Cardiac muscle cell (in vitro differentiated cells and primary cell): ENCODE measurements at regions not wholly inside any gene's neighbourhood (a gene's known extent, or its start where the extent isn't known, plus 50 kb on each side); places are given as distances from the start of the nearest gene placed in this dataset.

Experiments
- DNase-seq, 2 donors: peaks; one replicate each; pipeline versions ENCODE4 v3.0.0 to v3.0.0-alpha.2; 2010 to 2017; ENCODE audit warnings: low read depth in 1 of 2, low spot score in 1 of 2
- H3K27ac ChIP-seq: fragments of 200-600 bp; sonication (generic); 2 replicates; pipeline ENCODE4 v1.5.1; 2016
- H3K27me3 ChIP-seq: fragments of 200-600 bp; sonication (generic); 2 replicates; pipeline ENCODE4 v1.6.0; 2016; ENCODE audit warnings: control low read depth
- H3K36me3 ChIP-seq: fragments of 200-600 bp; sonication (generic); 2 replicates; pipeline ENCODE4 v1.5.1; 2016; ENCODE audit warnings: control low read depth
- H3K4me1 ChIP-seq: fragments of 200-600 bp; sonication (generic); 2 replicates; pipeline ENCODE4 v1.8.1; 2017; ENCODE audit warnings: low read depth, mild to moderate bottlenecking, mixed run types
- H3K4me3 ChIP-seq: fragments of 200-600 bp; sonication (generic); 2 replicates; pipeline ENCODE4 v1.5.1; 2016; ENCODE audit warnings: mild to moderate bottlenecking
- H3K9me3 ChIP-seq: fragments of 200-600 bp; sonication (generic); 2 replicates; pipeline ENCODE4 v1.5.1; 2017; ENCODE audit warnings: low read depth, mild to moderate bottlenecking, control low read depth
- CTCF ChIP-seq: IDR thresholded peaks from 2 replicates; pipeline ENCODE4 v1.5.1; 2012; ENCODE audit warnings: low read depth, mild to moderate bottlenecking, low read length

DNA sequence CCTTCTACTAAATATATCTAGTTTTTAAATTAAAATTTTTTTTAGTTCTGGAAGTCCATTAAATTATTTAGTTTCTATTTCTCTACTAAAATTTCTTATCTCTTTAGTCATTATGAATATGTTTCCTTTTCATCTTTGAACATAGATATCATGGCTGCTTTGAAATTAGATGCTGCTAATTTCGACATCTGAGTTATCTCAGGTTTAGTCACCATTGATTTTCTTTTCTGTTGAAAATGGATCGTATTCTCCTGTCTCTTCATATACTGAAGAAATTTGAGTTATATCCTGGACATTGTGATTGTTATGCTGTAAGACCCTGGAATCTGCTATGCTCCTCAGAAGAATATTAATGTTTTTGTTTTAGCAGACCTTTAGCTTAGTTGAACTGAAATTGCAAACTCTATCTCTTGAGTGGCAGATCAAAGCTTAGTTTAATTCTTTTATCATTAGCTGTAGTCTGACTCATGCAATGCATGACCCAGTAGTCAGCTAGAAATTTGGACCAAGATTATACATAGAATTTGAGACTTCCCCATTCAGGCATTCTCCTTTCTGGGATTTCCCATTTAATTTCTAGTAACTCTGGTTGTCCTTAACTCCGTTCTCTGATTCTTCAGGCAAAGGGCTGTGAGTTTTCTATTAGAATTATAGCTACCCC, 439.8 kb upstream of the IL12A start:
- H3K4me3 ChIP-seq: no peak overlapping the region
- DNase-seq: peak in 1 of 2 donors; percentile 56
- TF ChIP-seq CTCF: no peak
- H3K27ac ChIP-seq: no peak overlapping the region
- H3K4me1 ChIP-seq: no peaks in the 10 kb centered on the region
- H3K27me3 ChIP-seq: no peaks in the 10 kb centered on the region
- no peaks in the 10 kb centered on the region for H3K9me3 ChIP-seq
- H3K36me3 ChIP-seq: no peaks in the 10 kb centered on the region

GRCh38 chr3:159555205-159555604, 433.4 kb upstream of the IL12A start:
- no peaks in the 10 kb centered on the region for H3K9me3 ChIP-seq
- H3K27ac ChIP-seq: no peak overlapping the region
- no peaks in the 10 kb centered on the region for H3K4me1 ChIP-seq
- TF ChIP-seq CTCF: no peak
- no peaks in the 10 kb centered on the region for H3K36me3 ChIP-seq
- no peak for DNase-seq
- no peak overlapping the region for H3K4me3 ChIP-seq
- no peaks in the 10 kb centered on the region for H3K27me3 ChIP-seq

DNA sequence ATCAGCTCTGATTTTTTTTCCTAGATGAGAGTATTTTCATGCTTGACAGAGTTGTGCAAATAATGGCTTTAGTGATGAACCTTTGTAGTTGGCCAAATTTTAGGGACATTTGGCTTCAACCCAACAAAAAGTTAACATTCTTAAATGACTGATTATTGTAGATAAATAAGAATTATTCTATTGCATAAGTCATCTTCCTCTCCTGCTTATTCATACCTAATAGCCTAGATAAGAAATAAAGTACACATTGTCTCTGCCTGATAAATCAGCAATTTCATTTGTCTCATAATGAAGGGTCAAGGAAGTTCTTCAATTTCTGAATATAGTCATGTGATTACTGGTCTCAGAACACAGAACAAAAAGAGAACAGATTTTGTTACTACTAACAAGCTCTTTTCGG, 428.9 kb upstream of the IL12A start:
- H3K27ac ChIP-seq: no peak overlapping the region
- no peak for TF ChIP-seq CTCF
- H3K36me3 ChIP-seq: no peaks in the 10 kb centered on the region
- no peaks in the 10 kb centered on the region for H3K4me1 ChIP-seq
- H3K27me3 ChIP-seq: no peaks in the 10 kb centered on the region
- DNase-seq: peak in 1 of 2 donors; percentile 3
- H3K9me3 ChIP-seq: no peaks in the 10 kb centered on the region
- H3K4me3 ChIP-seq: no peak overlapping the region

- H3K27ac ChIP-seq: no peak overlapping the region
- H3K4me3 ChIP-seq: no peak overlapping the region
- no peaks in the 10 kb centered on the region for H3K9me3 ChIP-seq
- no peak for DNase-seq
- no peak for TF ChIP-seq CTCF
- H3K36me3 ChIP-seq: no peaks in the 10 kb centered on the region
- H3K4me1 ChIP-seq: no peaks in the 10 kb centered on the region
- H3K27me3 ChIP-seq: no peaks in the 10 kb centered on the region
Observed at GRCh38 chr3:159560214-159560979, 428.2 kb upstream of the IL12A start.

DNA sequence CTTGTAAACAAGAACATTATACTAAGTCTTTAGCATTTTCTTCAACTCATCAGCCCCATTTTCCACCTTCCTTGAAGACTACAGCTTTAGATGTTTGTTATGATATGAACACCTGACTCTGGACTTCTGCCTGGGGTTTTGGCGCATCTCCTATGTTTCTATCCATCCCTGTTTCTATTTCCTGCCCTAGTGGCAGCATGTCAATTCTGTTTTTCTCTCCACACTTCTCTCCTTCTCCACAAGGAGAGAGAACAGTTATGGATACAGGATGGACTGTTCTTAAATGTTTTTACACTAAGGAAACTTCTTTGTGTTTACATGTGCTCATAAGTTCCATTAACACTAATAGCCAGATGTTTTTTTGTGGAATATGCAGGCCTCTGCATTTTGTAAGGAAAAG, 423.3 kb upstream of the IL12A start:
- H3K27me3 ChIP-seq: no peaks in the 10 kb centered on the region
- no peaks in the 10 kb centered on the region for H3K9me3 ChIP-seq
- TF ChIP-seq CTCF: no peak
- no peak overlapping the region for H3K4me3 ChIP-seq
- no peaks in the 10 kb centered on the region for H3K4me1 ChIP-seq
- H3K36me3 ChIP-seq: no peaks in the 10 kb centered on the region
- H3K27ac ChIP-seq: no peak overlapping the region
- no peak for DNase-seq
